ENCODE measurements at regions not wholly inside any gene's neighbourhood (a gene's known extent, or its start where the extent isn't known, plus 50 kb on each side); places are given as distances from the start of the nearest gene placed in this dataset.

DNA sequence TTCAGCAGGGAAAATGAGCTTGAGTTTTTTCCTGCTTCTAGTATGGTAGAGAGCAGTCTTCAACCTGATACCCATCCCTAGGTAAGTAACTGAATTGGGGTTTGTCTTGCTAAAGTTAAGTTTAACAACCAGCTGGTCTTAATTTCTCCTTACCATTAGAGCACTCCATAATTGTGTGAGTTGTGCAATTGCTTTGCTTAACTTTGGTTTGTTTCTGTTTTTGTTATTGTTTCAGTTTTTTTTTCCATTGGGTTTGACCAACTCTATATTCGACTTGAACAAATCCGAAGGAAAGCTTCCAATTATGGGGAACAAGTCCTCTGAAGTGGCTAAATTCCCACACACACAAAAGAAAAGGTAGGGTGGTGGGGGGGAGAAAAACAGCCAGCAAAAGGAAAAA is 641.1 kb downstream of the PLA2G4A start:
- Histone ChIP-seq H3K4me2 (no peak overlapping the region), H3K36me3 (ENCODE audit: low read depth) (no peaks in the 10 kb centered on the region), H3K4me3 (no peak overlapping the region), H3K9me3 (ENCODE audit: insufficient read depth, low read depth) (peaks cover 1% of the 10 kb centered on the region; the same call in 1 of the 2 replicates), H4K20me1 (ENCODE audit: insufficient read depth) (no peaks in the 10 kb centered on the region), H3K79me2 (ENCODE audit: low read depth) (no peaks in the 10 kb centered on the region), H3K4me1 (replicated peaks; ENCODE audit: insufficient read depth) (no peaks in the 10 kb centered on the region), H3K9me2 (ENCODE audit: insufficient read depth) (no peaks in the 10 kb centered on the region), H3F3A (ENCODE audit: insufficient read depth, low read depth) (no peaks in the 10 kb centered on the region), H3K27ac (no peak overlapping the region), H3K27me3 (ENCODE audit: insufficient read depth, low read depth) (no peaks in the 10 kb centered on the region), H2AFZ (no peak overlapping the region)
- no peak for DNase-seq
- TF ChIP-seq, protein P1, sequence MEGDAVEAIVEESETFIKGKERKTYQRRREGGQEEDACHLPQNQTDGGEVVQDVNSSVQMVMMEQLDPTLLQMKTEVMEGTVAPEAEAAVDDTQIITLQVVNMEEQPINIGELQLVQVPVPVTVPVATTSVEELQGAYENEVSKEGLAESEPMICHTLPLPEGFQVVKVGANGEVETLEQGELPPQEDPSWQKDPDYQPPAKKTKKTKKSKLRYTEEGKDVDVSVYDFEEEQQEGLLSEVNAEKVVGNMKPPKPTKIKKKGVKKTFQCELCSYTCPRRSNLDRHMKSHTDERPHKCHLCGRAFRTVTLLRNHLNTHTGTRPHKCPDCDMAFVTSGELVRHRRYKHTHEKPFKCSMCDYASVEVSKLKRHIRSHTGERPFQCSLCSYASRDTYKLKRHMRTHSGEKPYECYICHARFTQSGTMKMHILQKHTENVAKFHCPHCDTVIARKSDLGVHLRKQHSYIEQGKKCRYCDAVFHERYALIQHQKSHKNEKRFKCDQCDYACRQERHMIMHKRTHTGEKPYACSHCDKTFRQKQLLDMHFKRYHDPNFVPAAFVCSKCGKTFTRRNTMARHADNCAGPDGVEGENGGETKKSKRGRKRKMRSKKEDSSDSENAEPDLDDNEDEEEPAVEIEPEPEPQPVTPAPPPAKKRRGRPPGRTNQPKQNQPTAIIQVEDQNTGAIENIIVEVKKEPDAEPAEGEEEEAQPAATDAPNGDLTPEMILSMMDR (conservative IDR thresholded peaks at IDR 0.05) = no peak
- TF ChIP-seq EZH2 (IDR thresholded peaks at IDR 0.05; ENCODE audit: low read depth) = no peak
- intact Hi-C loops (cut with micrococcal nuclease; ENCODE audit: unreplicated experiment) = no loop called here
- ChIA-PET CTCF (no interaction called here), POLR2A (ENCODE audit: unreplicated experiment) (no interaction called here)
- BruUV-seq (replicated peaks) = no TSS peak

DNA sequence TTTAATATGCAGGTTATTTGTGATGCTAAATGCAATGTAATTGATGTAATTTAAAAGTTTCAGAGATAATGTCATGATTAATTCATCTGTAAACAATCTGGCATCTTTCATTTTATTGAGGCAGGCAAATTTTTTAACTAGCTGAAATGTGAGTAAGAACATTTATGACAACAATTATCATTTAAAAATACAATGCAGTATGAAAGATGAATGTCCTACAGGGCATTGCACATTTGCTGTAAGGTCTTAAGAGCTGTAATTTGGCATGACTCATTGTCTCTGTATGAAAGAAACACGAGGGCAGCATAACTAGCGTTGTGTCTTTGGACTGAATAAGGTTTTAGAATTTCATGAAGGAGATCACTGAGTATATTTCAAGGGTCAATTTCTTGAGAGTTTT is 642.8 kb downstream of the PLA2G4A start:
- no peaks in the 10 kb centered on the region for H3F3A ChIP-seq (ENCODE audit: insufficient read depth, low read depth)
- POLR2A ChIA-PET (ENCODE audit: unreplicated experiment) = no interaction called here
- H4K20me1 ChIP-seq (ENCODE audit: insufficient read depth) = no peaks in the 10 kb centered on the region
- intact Hi-C loops (cut with micrococcal nuclease; ENCODE audit: unreplicated experiment) = no loop called here
- TF ChIP-seq, protein P1 (conservative IDR thresholded peaks at IDR 0.05) = no peak
- TF ChIP-seq EZH2 (IDR thresholded peaks at IDR 0.05; ENCODE audit: low read depth) = no peak
- no TSS peak for BruUV-seq (replicated peaks)
- no peak for DNase-seq
- no peaks in the 10 kb centered on the region for H3K4me1 ChIP-seq (replicated peaks; ENCODE audit: insufficient read depth)
- no peak overlapping the region for H3K4me2 ChIP-seq
- no peaks in the 10 kb centered on the region for H3K79me2 ChIP-seq (ENCODE audit: low read depth)
- CTCF ChIA-PET = no interaction called here
- H2AFZ ChIP-seq = no peak overlapping the region
- H3K9me2 ChIP-seq (ENCODE audit: insufficient read depth) = no peaks in the 10 kb centered on the region
- H3K27ac ChIP-seq = no peak overlapping the region
- H3K9me3 ChIP-seq (ENCODE audit: insufficient read depth, low read depth) = peaks cover 3% of the 10 kb centered on the region; the same call in 1 of the 2 replicates
- no peak overlapping the region for H3K4me3 ChIP-seq
- H3K27me3 ChIP-seq (ENCODE audit: insufficient read depth, low read depth) = no peaks in the 10 kb centered on the region
- no peaks in the 10 kb centered on the region for H3K36me3 ChIP-seq (ENCODE audit: low read depth)

DNA sequence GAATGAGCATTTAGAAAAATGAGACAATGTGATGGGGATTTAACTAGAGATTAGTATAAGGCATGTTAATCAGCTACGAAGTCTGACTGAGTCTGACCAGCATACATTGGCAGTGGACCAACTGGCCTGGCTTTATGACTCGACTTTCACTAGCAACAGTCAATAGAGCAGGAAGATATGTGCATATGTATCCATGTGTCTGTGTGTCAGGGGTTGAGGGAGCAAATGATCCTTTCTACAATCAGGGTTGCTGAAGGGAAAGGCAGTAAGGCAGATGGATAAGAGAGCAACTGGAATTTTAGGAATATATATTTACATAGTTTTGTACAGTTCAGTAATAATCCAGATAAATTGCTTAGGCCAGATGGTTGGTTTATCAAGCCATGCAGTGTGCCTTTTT is 645.6 kb downstream of the PLA2G4A start:
- Histone ChIP-seq H3K9me2 (ENCODE audit: insufficient read depth) (no peaks in the 10 kb centered on the region), H3F3A (ENCODE audit: insufficient read depth, low read depth) (no peaks in the 10 kb centered on the region), H3K27ac (no peak overlapping the region), H4K20me1 (ENCODE audit: insufficient read depth) (no peaks in the 10 kb centered on the region), H2AFZ (no peak overlapping the region; the same call in 1 of the 2 replicates), H3K27me3 (ENCODE audit: insufficient read depth, low read depth) (no peaks in the 10 kb centered on the region), H3K4me3 (no peak overlapping the region), H3K9me3 (ENCODE audit: insufficient read depth, low read depth) (peaks cover 3% of the 10 kb centered on the region; the same call in 1 of the 2 replicates), H3K79me2 (ENCODE audit: low read depth) (no peaks in the 10 kb centered on the region), H3K4me1 (replicated peaks; ENCODE audit: insufficient read depth) (no peaks in the 10 kb centered on the region), H3K36me3 (ENCODE audit: low read depth) (no peaks in the 10 kb centered on the region), H3K4me2 (no peak overlapping the region)
- intact Hi-C loops (cut with micrococcal nuclease; ENCODE audit: unreplicated experiment) = no loop called here
- no TSS peak for BruUV-seq (replicated peaks)
- TF ChIP-seq, protein P1 (conservative IDR thresholded peaks at IDR 0.05) = no peak
- TF ChIP-seq EZH2 (IDR thresholded peaks at IDR 0.05; ENCODE audit: low read depth) = no peak
- ChIA-PET CTCF (no interaction called here), POLR2A (ENCODE audit: unreplicated experiment) (no interaction called here)
- no peak for DNase-seq

Measured in PC-9 (cell line).